Right atrium auricular region (tissue), 2 donors: ENCODE measurements at regions not wholly inside any gene's neighbourhood (a gene's known extent, or its start where the extent isn't known, plus 50 kb on each side); places are given as distances from the start of the nearest gene placed in this dataset.
"Not testable (repeated sequence)": the region's sequence is repeated elsewhere in the genome, so short reads cannot be mapped to it uniquely, and the experiment has no call there.

ENCODE experiments used
- DNase-seq: peaks from one replicate; pipeline ENCODE4 v3.0.0-alpha.2; 2019; ENCODE audit warnings: low spot score
- H3K27ac ChIP-seq, 2 donors: fragments of 200-600 bp; sonication (generic); 1 replicate in 1 of 2; 2 replicates in 1 of 2; pipeline ENCODE4 v1.5.1; 2016 to 2019
- H3K27me3 ChIP-seq, 2 donors: fragments of 200-600 bp; sonication (generic); one replicate each; pipeline versions ENCODE4 v1.5.1 to v1.6.0; 2017 to 2019
- H3K36me3 ChIP-seq: fragments of 200-600 bp; sonication (generic); one replicate; pipeline ENCODE4 v1.5.1; 2016
- H3K4me1 ChIP-seq, 2 donors: fragments of 200-600 bp; sonication (generic); one replicate each; pipeline versions ENCODE4 v1.5.1 to v1.6.0; 2017 to 2019
- H3K4me3 ChIP-seq, 2 donors: fragments of 200-600 bp; sonication (generic); 1 replicate in 1 of 2; 2 replicates in 1 of 2; pipeline ENCODE4 v1.5.1; 2017 to 2019; ENCODE audit warnings: mild to moderate bottlenecking in 1 of 2, moderate library complexity in 1 of 2
- H3K9me3 ChIP-seq, 2 donors: fragments of 200-600 bp; sonication (generic); one replicate each; pipeline ENCODE4 v1.5.1; 2019
- CTCF ChIP-seq, 2 donors: fragments of 200-600 bp; sonication (generic); IDR thresholded peaks; one replicate each; pipeline ENCODE4 v1.5.1; 2019; ENCODE audit warnings: antibody characterized with exemption in 2 of 2

- no peak for DNase-seq
- Histone ChIP-seq H3K4me1 (peaks cover 0 to 35% of the 10 kb centered on the region in 2 donors), H3K27me3 (no peaks in the 10 kb centered on the region), H3K36me3 (no peaks in the 10 kb centered on the region), H3K9me3 (no peaks in the 10 kb centered on the region), H3K27ac (peak overlapping the region; percentile 75 to 89), H3K4me3 (peak overlapping the region; percentile 3 to 37)
- TF ChIP-seq CTCF (IDR thresholded peaks at IDR 0.05), result no peak
Measured at GRCh38 chr15:96053031-96053780, 277.3 kb upstream of the NR2F2 start.

GRCh38 chr15:96053781-96054428 lies 276.6 kb upstream of the NR2F2 start:
- H3K27ac ChIP-seq, result peak overlapping the region; percentile 75 to 89
- H3K4me3 ChIP-seq, result peak overlapping the region in 1 of 2 donors; percentile 37
- H3K36me3 ChIP-seq, result no peaks in the 10 kb centered on the region
- H3K4me1 ChIP-seq, result peaks cover 0 to 34% of the 10 kb centered on the region in 2 donors
- DNase-seq, result no peak
- no peaks in the 10 kb centered on the region for H3K27me3 ChIP-seq
- no peak for TF ChIP-seq CTCF (IDR thresholded peaks at IDR 0.05)
- H3K9me3 ChIP-seq, result no peaks in the 10 kb centered on the region

GRCh38 chr15:96054621-96055020 lies 275.9 kb upstream of the NR2F2 start:
- peak overlapping the region; percentile 75 to 89 for H3K27ac ChIP-seq
- no peak for DNase-seq

GRCh38 chr15:96058103-96058851 lies 272.2 kb upstream of the NR2F2 start:
- no peak for TF ChIP-seq CTCF (IDR thresholded peaks at IDR 0.05)
- Histone ChIP-seq H3K4me3 (no peak overlapping the region), H3K4me1 (peaks cover 0 to 15% of the 10 kb centered on the region in 2 donors), H3K9me3 (no peaks in the 10 kb centered on the region), H3K36me3 (no peaks in the 10 kb centered on the region), H3K27ac (no peak overlapping the region), H3K27me3 (no peaks in the 10 kb centered on the region)
- DNase-seq, result no peak

More at GRCh38 chr15:96054621-96055020, 275.9 kb upstream of the NR2F2 start:
- no peaks in the 10 kb centered on the region for H3K9me3 ChIP-seq
- H3K36me3 ChIP-seq, result no peaks in the 10 kb centered on the region
- peaks cover 0 to 34% of the 10 kb centered on the region in 2 donors for H3K4me1 ChIP-seq
- no peaks in the 10 kb centered on the region for H3K27me3 ChIP-seq
- H3K4me3 ChIP-seq, result no peak overlapping the region
- TF ChIP-seq CTCF (IDR thresholded peaks at IDR 0.05), result no peak

- not testable (repeated sequence) for H3K27ac ChIP-seq, DNase-seq, H3K4me1 ChIP-seq, H3K36me3 ChIP-seq, H3K9me3 ChIP-seq, H3K4me3 ChIP-seq, H3K27me3 ChIP-seq
Measured at GRCh38 chr15:96058852-96059103, 271.7 kb upstream of the NR2F2 start.

- not testable (repeated sequence) for DNase-seq, H3K27ac ChIP-seq, H3K36me3 ChIP-seq, H3K4me1 ChIP-seq, H3K4me3 ChIP-seq, H3K27me3 ChIP-seq, H3K9me3 ChIP-seq
Measured at GRCh38 chr15:96060591-96060990, 269.9 kb upstream of the NR2F2 start.
